ENCODE measurements at regions not wholly inside any gene's neighbourhood (a gene's known extent, or its start where the extent isn't known, plus 50 kb on each side); places are given as distances from the start of the nearest gene placed in this dataset.
"Not testable (repeated sequence)": the region's sequence is repeated elsewhere in the genome, so short reads cannot be mapped to it uniquely, and the experiment has no call there.

- DNase-seq (ENCODE audit: low read depth), result no peak
These were observed 61.7 kb downstream of the CALM1 start for GRCh38 chr14:90458536-90458935.

GRCh38 chr14:90460136-90460535 lies 63.3 kb downstream of the CALM1 start:
- DNase-seq (ENCODE audit: low read depth), result peak; percentile 11

- DNase-seq (ENCODE audit: low read depth), result no peak
These were observed 64.6 kb downstream of the CALM1 start for GRCh38 chr14:90461425-90461824.

- DNase-seq (ENCODE audit: low read depth), result no peak
These were observed 67.7 kb downstream of the CALM1 start for GRCh38 chr14:90464481-90464880.

GRCh38 chr14:90467501-90467900 lies 70.7 kb downstream of the CALM1 start:
- no peak for DNase-seq (ENCODE audit: low read depth)

- DNase-seq (ENCODE audit: low read depth), result not testable (repeated sequence)
These were observed 72.6 kb downstream of the CALM1 start for GRCh38 chr14:90469416-90469815.

GRCh38 chr14:90472632-90473031 lies 75.8 kb downstream of the CALM1 start:
- DNase-seq (ENCODE audit: low read depth), result no peak
